Left ventricle myocardium inferior (tissue), 1 donor: ENCODE measurements at regions not wholly inside any gene's neighbourhood (a gene's known extent, or its start where the extent isn't known, plus 50 kb on each side); places are given as distances from the start of the nearest gene placed in this dataset.
"Not testable (repeated sequence)": the region's sequence is repeated elsewhere in the genome, so short reads cannot be mapped to it uniquely, and the experiment has no call there.

ENCODE experiments used
- DNase-seq: peaks from one replicate; pipeline ENCODE4 v3.0.0-alpha.2; 2020
- H3K27ac ChIP-seq: fragments of 200-600 bp; replicated peaks from 2 replicates; pipeline ENCODE4 v1.8.0; 2021
- H3K27me3 ChIP-seq: fragments of 200-600 bp; 2 replicates; pipeline ENCODE4 v1.8.0; 2021; ENCODE audit warnings: low read depth
- H3K36me3 ChIP-seq: fragments of 200-600 bp; 2 replicates; pipeline ENCODE4 v1.8.0; 2021
- H3K4me1 ChIP-seq: fragments of 200-600 bp; 2 replicates; pipeline ENCODE4 v1.8.0; 2021
- H3K4me3 ChIP-seq: fragments of 200-600 bp; 2 replicates; pipeline ENCODE4 v1.8.0; 2021; ENCODE audit warnings: mild to moderate bottlenecking, moderate library complexity
- H3K9me3 ChIP-seq: fragments of 200-600 bp; replicated peaks from 2 replicates; pipeline ENCODE4 v1.8.0; 2021
- intact Hi-C: fragments of 100-400 bp; cut with micrococcal nuclease; formaldehyde crosslinking; loops from one replicate; pipeline ENCODE4 v1.11.0; 2022
- TF ChIP-seq, protein P1 (sequence below): fragments of 200-600 bp; IDR thresholded peaks from 2 replicates; pipeline ENCODE4 v1.8.0; 2021; ENCODE audit warnings: antibody characterized with exemption, mild to moderate bottlenecking, borderline replicate concordance
- donor health status: DM: no; HTN: yes; CAD: no; lungs with severe emphysema.

DNA sequence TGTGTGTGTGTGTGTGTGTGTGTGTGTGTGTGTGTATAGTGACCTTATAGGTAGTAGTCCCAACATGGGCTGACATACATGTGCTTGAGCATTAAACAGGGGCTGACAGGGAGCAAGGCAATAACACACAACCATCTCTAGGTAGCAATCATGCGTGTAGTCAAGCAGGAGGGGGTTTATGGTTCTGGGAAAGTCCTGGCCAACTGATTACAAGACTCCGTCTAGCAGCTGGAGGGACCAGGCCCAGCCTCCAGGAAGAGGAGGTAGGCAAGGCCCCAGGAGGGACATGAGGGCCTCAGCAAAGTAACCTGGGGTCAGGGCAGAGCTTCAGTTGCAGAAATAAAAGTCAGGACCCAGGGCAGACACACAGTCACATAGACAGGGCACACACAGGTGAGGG, 60.6 kb upstream of the E2F3 start:
- H3K4me3 ChIP-seq: no peak overlapping the region

DNA sequence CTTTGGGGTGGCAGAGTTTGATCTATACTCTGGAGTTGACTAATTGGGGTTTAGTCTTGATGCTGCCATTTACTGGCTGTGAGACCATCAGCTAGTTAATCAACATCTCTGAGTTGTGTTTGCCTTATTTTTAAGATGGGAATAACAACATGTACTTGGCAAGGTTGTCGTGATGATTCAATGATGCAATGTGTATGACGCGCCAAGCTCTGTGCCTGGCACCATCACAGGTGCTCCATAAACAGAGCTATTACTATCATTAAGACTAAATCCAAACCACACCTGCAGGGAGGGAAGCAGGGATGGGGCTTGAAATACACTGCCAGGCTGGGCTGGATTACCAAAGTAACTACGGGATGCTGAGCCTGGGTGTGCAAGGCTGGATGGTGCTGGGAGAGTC, 60.1 kb upstream of the E2F3 start:
- DNase-seq: no peak
- Histone ChIP-seq H3K36me3 (no peaks in the 10 kb centered on the region), H3K27me3 (no peaks in the 10 kb centered on the region), H3K4me3 (no peak overlapping the region), H3K9me3 (no peaks in the 10 kb centered on the region), H3K27ac (no peak overlapping the region), H3K4me1 (no peaks in the 10 kb centered on the region)
- TF ChIP-seq, protein P1, sequence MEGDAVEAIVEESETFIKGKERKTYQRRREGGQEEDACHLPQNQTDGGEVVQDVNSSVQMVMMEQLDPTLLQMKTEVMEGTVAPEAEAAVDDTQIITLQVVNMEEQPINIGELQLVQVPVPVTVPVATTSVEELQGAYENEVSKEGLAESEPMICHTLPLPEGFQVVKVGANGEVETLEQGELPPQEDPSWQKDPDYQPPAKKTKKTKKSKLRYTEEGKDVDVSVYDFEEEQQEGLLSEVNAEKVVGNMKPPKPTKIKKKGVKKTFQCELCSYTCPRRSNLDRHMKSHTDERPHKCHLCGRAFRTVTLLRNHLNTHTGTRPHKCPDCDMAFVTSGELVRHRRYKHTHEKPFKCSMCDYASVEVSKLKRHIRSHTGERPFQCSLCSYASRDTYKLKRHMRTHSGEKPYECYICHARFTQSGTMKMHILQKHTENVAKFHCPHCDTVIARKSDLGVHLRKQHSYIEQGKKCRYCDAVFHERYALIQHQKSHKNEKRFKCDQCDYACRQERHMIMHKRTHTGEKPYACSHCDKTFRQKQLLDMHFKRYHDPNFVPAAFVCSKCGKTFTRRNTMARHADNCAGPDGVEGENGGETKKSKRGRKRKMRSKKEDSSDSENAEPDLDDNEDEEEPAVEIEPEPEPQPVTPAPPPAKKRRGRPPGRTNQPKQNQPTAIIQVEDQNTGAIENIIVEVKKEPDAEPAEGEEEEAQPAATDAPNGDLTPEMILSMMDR: no peak
- intact Hi-C loops: no loop called here

More for the DNA sequence above, 60.6 kb upstream of the E2F3 start:
- Histone ChIP-seq H3K36me3 (no peaks in the 10 kb centered on the region), H3K9me3 (no peaks in the 10 kb centered on the region), H3K27me3 (no peaks in the 10 kb centered on the region), H3K27ac (no peak overlapping the region), H3K4me1 (no peaks in the 10 kb centered on the region)
- no peak for DNase-seq
- TF ChIP-seq, protein P1: no peak
- intact Hi-C loops: no loop called here

DNA sequence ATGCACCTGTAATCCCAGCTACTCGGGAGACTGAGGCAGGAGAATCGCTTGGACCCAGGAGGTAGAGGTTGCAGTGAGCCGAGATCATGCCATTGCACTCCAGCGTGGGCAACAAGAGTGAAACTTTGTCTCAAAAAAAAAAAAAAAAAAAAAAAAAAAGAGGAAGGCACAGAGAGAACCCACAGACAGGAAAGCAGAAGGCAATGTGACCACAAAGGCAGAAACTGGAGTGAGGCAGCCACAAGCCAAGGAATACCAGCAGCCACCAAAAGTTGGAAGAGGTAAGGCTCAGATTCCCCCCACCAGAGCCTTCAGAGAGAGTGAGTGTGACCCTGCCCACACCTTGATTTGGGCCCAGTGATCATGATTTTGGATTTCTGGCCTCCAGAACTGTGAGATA, 54.7 kb upstream of the E2F3 start:
- H3K4me1 ChIP-seq, intact Hi-C loops, DNase-seq, H3K9me3 ChIP-seq, H3K36me3 ChIP-seq, H3K4me3 ChIP-seq, H3K27me3 ChIP-seq, H3K27ac ChIP-seq: not testable (repeated sequence)

DNA sequence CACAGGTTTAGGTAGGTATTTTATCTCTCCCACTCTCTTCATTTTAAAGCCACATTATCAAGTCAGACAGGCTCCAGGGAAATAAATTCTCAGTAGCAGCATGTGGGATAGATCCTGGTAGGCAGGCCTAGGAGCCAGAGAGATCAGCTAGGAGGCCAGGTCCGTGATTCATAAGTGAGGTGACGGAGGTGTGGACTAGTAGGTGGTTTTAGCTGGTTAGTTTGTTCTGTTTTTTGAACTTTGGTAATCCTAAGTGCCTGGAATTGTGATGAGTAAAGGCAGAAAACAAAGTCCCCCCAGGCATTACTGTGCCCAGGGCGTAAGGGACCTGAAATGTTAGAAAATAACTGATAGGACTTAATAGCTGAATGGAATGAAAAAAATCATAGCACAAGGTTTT, 53.6 kb upstream of the E2F3 start:
- Histone ChIP-seq H3K36me3 (no peaks in the 10 kb centered on the region), H3K4me3 (no peak overlapping the region), H3K27me3 (no peaks in the 10 kb centered on the region), H3K4me1 (no peaks in the 10 kb centered on the region), H3K27ac (no peak overlapping the region), H3K9me3 (peaks cover 2% of the 10 kb centered on the region)
- TF ChIP-seq, protein P1: no peak
- DNase-seq: no peak
- intact Hi-C loops: no loop called here

DNA sequence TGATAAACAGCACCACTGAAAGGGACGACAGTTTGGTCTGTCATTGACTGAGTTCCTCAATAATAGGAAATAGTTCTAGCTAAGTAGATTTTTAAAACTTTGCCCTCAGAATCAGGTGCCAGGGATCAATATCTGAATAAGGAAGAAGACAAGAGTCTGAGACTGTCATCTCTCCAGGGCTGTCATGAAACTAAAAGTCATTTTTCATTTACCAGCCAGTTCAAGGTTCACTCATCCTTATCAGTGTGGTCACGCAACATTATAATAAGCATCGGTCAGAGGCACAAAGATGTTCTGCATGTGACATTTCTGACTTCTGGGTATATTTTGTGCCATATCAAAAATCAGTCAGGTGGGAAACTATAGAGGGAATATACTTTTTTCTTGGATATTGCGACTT, 52.5 kb upstream of the E2F3 start:
- no peak for DNase-seq
- H3K9me3 ChIP-seq: peaks cover 12% of the 10 kb centered on the region
- TF ChIP-seq, protein P1: no peak
- H3K4me3 ChIP-seq: no peak overlapping the region
- no peaks in the 10 kb centered on the region for H3K4me1 ChIP-seq
- no peaks in the 10 kb centered on the region for H3K27me3 ChIP-seq
- H3K27ac ChIP-seq: no peak overlapping the region
- intact Hi-C loops: no loop called here
- no peaks in the 10 kb centered on the region for H3K36me3 ChIP-seq

DNA sequence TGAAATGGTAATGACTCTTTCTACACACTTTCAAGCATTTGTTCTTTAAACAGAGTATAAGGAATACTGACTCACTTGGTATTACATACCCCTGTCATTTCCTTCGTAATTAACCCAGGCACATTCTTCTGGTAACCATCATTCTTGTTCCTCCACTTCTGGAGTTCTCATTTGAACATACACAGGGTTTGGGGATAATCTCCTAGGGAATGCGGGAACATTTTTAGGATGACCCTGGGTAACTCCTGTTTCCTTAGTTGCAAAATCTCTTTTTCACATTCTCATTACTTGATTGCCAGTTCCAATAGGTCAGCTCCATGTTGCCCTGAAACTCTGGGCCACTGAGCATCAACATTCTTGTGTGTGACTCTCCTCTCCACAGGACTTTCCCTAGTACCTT, 51.5 kb upstream of the E2F3 start:
- intact Hi-C loops: no loop called here
- TF ChIP-seq, protein P1: no peak
- Histone ChIP-seq H3K36me3 (no peaks in the 10 kb centered on the region), H3K27me3 (no peaks in the 10 kb centered on the region), H3K4me3 (no peak overlapping the region), H3K27ac (no peak overlapping the region), H3K9me3 (peaks cover 12% of the 10 kb centered on the region), H3K4me1 (no peaks in the 10 kb centered on the region)
- no peak for DNase-seq
